ENCODE measurements at regions not wholly inside any gene's neighbourhood (a gene's known extent, or its start where the extent isn't known, plus 50 kb on each side); places are given as distances from the start of the nearest gene placed in this dataset.

DNA sequence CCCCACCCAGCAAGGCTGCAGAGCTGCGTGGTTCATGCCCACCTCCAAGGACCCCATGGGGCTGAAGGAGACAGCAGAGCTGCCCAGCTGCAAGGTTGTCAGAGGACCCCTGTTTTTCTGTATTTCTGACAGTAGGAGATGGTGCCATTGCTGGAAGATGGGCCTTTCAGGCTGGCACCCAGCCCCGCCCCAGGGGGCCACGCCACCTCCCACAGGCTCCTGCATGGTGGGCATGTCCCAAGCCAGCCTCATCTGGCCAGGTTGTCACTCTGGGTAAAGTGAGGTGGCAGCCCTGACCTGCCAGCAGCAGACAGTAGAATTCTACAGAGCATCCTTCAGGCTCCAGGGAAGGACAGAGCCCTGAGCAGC, 75.5 kb upstream of the RET start:
- DNase-seq (ENCODE audit: extremely low spot score, unreplicated experiment) = no peak
- TF ChIP-seq, protein P1, sequence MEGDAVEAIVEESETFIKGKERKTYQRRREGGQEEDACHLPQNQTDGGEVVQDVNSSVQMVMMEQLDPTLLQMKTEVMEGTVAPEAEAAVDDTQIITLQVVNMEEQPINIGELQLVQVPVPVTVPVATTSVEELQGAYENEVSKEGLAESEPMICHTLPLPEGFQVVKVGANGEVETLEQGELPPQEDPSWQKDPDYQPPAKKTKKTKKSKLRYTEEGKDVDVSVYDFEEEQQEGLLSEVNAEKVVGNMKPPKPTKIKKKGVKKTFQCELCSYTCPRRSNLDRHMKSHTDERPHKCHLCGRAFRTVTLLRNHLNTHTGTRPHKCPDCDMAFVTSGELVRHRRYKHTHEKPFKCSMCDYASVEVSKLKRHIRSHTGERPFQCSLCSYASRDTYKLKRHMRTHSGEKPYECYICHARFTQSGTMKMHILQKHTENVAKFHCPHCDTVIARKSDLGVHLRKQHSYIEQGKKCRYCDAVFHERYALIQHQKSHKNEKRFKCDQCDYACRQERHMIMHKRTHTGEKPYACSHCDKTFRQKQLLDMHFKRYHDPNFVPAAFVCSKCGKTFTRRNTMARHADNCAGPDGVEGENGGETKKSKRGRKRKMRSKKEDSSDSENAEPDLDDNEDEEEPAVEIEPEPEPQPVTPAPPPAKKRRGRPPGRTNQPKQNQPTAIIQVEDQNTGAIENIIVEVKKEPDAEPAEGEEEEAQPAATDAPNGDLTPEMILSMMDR (conservative IDR thresholded peaks at IDR 0.05) = no peak
- no peaks in the 10 kb centered on the region for H3K36me3 Mint-ChIP-seq
- no peaks in the 10 kb centered on the region for H3K9me3 Mint-ChIP-seq
- H3K27ac Mint-ChIP-seq = no peak overlapping the region
- peaks cover 3% of the 10 kb centered on the region for H3K27me3 Mint-ChIP-seq
- H3K4me3 Mint-ChIP-seq = no peak overlapping the region
- H3K4me1 Mint-ChIP-seq (ENCODE audit: unreplicated experiment) = no peaks in the 10 kb centered on the region

DNA sequence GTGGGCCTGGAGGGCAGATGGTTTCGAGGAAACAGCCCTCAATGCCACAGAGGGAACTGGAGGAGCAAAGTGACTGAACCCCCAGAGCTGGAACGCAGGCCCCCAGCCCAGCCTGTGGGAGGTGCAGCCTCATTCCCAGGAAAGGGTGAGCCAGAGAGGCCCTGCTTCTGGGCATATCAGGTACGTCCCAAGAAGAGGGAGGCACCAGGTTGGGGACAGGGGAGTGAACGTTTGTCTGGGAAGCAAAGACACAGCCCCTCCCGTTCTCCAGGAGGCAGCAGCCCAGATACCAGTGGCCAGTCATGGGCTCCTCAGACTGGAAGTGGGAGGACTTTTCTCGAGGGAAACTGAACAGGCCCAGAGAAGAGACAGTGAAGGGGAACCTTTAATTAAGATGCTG, 74.3 kb upstream of the RET start:
- Mint-ChIP-seq H3K4me1 (ENCODE audit: unreplicated experiment) (no peaks in the 10 kb centered on the region), H3K4me3 (no peak overlapping the region), H3K9me3 (no peaks in the 10 kb centered on the region), H3K27me3 (peaks cover 3% of the 10 kb centered on the region), H3K36me3 (no peaks in the 10 kb centered on the region), H3K27ac (no peak overlapping the region)
- no peak for DNase-seq (ENCODE audit: extremely low spot score, unreplicated experiment)
- TF ChIP-seq, protein P1 (conservative IDR thresholded peaks at IDR 0.05) = no peak

DNA sequence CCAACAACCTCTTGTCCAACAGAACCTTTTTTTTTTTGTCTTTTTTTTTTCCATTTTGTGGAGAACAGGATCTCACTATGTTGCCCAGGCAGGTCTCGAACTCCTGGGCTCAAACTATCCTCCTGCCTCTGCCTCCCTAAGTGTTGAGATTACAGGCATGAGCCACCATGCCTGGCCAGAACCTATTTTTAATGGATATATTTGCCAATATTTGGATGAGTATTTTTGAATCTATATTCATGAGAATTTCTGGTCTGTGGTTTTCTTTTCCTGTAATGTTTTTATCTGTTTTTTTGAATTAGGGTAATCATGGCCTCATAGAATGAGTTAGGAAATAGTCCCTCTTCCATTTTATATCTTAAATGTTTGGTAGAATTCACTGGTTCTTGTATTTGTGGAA, 70.4 kb upstream of the RET start:
- Mint-ChIP-seq H3K27ac (no peak overlapping the region), H3K27me3 (peaks cover 3% of the 10 kb centered on the region), H3K9me3 (no peaks in the 10 kb centered on the region), H3K4me3 (no peak overlapping the region), H3K36me3 (no peaks in the 10 kb centered on the region), H3K4me1 (ENCODE audit: unreplicated experiment) (no peaks in the 10 kb centered on the region)
- DNase-seq (ENCODE audit: extremely low spot score, unreplicated experiment) = no peak
- TF ChIP-seq, protein P1 (conservative IDR thresholded peaks at IDR 0.05) = no peak

DNA sequence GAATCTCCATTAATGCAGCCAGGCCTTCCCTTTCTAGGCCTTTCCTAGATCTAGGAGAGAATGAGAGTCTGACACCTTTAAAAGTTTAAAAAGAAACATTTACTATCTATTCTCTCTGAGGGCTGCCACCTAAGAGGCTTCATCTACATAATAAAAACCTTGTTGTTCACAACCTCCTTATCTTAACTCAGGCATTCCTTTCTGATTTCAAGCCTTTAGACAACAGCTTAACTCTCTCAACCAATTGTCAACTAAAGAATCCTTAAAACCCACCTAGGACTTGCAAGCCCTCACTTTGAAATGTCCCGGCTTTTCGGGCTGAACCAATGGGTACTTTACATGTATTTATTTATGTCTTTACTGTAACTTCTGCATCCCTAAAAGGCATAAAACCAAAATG, 64.3 kb upstream of the RET start:
- H3K36me3 Mint-ChIP-seq = no peaks in the 10 kb centered on the region
- no peak overlapping the region for H3K27ac Mint-ChIP-seq
- H3K9me3 Mint-ChIP-seq = peaks cover 4% of the 10 kb centered on the region
- TF ChIP-seq, protein P1 (conservative IDR thresholded peaks at IDR 0.05) = no peak
- H3K4me1 Mint-ChIP-seq (ENCODE audit: unreplicated experiment) = no peaks in the 10 kb centered on the region
- no peak for DNase-seq (ENCODE audit: extremely low spot score, unreplicated experiment)
- H3K4me3 Mint-ChIP-seq = no peak overlapping the region
- H3K27me3 Mint-ChIP-seq = no peaks in the 10 kb centered on the region

DNA sequence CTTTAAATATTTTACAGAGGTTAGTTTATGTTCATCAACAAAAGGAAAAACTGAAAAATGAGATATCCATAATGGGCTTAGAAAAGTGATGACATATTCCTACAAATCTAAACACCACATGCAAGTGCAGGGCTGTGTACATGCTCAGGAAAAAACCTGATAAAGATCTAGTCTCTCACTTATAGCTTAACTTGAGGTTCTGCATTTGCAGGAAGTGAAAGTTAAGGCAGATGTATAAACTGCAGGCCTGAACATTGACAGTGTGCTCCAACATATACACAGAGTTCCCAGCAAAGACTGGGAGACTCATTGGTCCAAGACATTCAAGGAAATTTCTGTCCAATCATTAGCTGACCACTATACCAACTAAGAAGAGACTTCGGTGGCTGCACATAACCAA, 63.8 kb upstream of the RET start:
- no peak overlapping the region for H3K27ac Mint-ChIP-seq

More for the DNA sequence above, 63.8 kb upstream of the RET start:
- TF ChIP-seq, protein P1 (conservative IDR thresholded peaks at IDR 0.05) = no peak
- peaks cover 4% of the 10 kb centered on the region for H3K9me3 Mint-ChIP-seq
- H3K4me3 Mint-ChIP-seq = no peak overlapping the region
- H3K36me3 Mint-ChIP-seq = no peaks in the 10 kb centered on the region
- no peaks in the 10 kb centered on the region for H3K4me1 Mint-ChIP-seq (ENCODE audit: unreplicated experiment)
- H3K27me3 Mint-ChIP-seq = no peaks in the 10 kb centered on the region
- no peak for DNase-seq (ENCODE audit: extremely low spot score, unreplicated experiment)
